COLO668 (cell line): ENCODE measurements at regions not wholly inside any gene's neighbourhood (a gene's known extent, or its start where the extent isn't known, plus 50 kb on each side); places are given as distances from the start of the nearest gene placed in this dataset.

Experiments used
- DNase-seq: peaks from one replicate; lab custom pipeline; 2025; ENCODE audit not compliant: unreplicated experiment; lab: John Stamatoyannopoulos, UW

DNA sequence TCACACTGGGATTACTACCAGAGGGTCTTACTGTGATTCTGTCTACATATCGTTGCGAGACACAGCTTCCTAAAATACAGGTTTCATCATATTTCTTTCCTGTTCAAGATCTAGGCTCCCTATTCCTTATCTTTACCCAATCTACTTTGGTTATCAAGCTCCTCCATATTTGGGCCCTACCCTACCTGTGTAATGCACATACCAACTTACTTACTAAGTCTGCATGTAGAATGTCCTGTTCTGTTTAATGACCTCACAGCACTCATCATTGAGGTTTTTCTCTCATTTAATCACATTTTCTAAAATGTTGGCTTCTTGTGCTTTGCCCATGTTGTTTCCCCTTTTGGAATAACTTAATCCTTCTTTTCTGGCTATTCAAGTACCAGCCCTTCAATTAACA, 551.1 kb downstream of the ZEB2 start:
- DNase-seq: no peak

GRCh38 chr2:143968360-143968759, 551.6 kb downstream of the ZEB2 start:
- DNase-seq: no peak

- DNase-seq: no peak
Measured at GRCh38 chr2:143965493-143966164, 554.3 kb downstream of the ZEB2 start.

DNA sequence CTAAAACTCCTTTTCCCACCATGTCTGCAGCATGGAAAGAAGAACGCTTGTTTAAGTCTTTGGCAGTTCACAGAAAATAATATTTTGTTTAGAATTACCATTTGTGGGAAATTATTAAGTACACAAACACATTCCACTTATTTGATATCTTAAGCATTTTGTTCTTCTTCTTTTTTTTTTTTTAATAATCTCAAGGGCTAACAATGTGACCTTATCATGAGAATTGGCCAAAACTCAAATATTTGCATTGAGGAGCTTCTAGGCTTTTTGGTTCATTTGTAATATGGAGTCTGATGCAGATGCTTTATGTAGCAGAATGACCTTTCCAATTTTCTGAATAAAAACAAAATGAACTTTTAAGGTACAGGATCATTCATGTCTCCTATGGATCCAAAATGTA, 555.0 kb downstream of the ZEB2 start:
- no peak for DNase-seq

GRCh38 chr2:143960177-143960576, 559.7 kb downstream of the ZEB2 start:
- DNase-seq: no peak

- no peak for DNase-seq
Measured at GRCh38 chr2:143957321-143957720, 562.6 kb downstream of the ZEB2 start.

DNA sequence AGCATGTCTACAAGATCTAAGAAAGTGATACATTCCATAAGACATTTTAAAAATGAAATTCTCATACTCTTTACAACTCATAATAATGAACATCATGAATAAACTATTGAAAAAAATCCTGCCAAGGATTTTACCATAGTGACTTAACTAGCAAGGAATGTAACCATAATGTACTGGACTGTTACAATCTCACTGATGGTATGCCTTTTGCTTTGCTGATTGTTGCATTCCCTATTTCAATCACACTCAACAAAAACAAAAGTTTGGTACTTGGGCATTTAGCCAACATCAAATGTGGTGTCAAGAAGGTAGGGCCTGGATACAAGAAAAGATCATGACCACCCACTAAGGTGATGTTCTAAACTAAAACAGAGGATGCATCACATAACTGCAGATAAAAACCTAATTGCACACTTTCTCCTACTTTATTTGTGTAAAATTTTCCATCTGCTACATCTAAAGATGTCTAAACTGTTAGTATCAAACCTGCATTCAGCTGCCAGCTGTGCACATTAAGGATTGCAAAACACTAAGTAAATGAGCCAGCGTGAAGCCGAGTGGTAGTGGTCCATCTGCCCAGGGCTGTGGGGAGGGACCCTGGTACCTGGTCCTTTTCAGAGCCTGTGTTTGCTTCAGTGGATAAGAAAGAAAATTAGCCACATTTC, 564.4 kb downstream of the ZEB2 start:
- no peak for DNase-seq

DNA sequence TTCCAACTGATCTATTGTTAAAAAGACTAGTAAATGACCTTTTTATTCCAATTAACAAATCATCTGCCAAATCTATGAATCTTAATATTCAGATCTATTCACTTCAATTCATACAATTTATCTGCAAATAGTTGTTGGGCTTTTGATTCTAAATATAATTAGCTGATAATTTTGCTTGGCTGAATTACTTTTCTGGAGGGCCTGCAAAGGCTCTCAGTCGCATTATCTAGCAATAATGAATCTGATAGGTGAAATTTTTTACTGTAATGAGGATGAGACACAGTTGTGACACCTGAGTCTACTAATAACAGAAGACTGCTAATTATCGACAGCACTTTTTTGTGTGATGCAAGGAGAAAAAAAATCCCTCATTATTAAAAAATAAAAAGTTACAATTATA, 565.1 kb downstream of the ZEB2 start:
- DNase-seq: no peak

GRCh38 chr2:143954186-143954585, 565.7 kb downstream of the ZEB2 start:
- no peak for DNase-seq

GRCh38 chr2:143953451-143954030, 566.4 kb downstream of the ZEB2 start:
- no peak for DNase-seq

DNA sequence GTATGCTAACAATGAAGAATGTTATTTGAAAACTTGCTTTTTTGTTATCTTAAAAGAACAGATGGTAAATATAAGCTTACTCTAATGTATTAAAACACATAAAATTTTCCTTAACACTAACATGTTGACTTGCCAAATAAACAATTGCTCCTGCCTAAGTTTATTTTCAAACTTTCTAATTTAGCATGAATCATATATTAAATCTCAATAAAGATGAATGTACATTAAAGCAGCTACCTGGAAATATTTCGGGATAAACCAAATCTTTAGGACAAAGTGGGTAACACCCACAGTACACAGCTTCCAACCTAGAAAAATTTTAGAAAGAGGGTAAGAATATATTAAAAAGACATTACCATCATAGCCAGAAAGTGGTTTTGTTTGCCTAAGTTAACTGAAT, 567.4 kb downstream of the ZEB2 start:
- no peak for DNase-seq

- no peak for DNase-seq
Measured at GRCh38 chr2:143950704-143951103, 569.2 kb downstream of the ZEB2 start.

- no peak for DNase-seq
Measured at GRCh38 chr2:143949121-143949848, 570.6 kb downstream of the ZEB2 start.

DNA sequence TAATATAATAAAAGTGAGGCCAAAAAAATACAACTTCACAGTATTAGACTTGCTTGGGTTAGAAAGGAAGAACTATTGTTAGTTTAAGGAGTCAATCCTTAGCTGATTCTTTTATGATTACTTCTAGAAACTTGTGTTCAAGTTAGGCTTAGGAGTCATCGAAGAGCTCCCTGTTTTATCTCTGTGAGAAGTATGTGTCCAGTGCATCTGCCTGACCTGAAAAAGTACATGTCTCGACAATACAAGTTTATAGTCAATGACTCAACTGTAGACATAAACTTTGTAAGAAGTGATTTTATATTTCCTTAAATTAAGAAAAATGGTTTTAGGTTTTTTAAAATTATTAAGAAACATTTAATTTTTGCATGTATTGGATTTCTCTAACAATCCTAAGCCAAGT, 571.2 kb downstream of the ZEB2 start:
- no peak for DNase-seq

DNA sequence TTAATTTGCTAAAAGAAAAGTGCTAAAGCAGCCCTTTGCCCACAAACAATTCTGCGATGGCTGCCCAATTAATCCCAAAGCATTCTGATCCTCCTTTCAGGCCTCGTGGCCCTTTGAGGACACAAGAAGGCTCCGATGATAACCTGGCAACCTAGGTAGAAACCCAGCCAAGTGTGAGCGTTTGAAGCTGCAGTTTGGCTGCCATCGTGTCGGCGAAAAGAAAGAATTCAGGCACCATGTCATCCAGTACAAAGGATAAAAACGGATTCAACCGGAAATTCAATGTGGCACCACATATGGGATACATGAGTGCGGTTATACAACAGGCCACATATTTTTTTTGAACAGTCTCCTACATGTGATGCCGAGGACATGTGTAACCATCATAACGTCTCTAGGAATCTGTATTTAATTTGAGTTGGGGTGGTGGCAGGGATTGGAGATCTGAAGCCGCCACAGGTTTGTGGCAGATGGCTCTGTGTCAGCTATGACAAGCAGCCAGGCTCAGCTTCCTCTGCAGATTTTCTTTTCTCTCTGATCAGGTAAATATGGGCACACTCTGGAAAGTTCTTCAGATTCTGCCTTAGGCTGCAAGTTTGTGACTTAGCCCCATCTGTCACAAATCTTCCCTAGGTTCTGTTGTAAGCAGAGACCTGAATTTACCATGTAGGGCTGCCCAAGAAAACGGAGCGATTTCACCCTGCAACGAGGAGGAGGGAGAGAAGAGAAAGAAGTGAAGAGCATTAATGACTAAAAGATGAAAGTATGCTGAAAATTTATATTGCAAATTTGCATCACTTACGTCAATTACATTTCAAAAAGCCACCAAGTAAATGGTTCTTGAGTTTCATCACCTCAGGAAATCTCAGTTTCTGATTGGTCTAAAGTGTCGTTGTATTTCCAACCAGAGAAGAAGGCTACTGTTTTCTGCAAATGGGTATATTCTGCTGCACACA, 573.2 kb downstream of the ZEB2 start:
- no peak for DNase-seq

DNA sequence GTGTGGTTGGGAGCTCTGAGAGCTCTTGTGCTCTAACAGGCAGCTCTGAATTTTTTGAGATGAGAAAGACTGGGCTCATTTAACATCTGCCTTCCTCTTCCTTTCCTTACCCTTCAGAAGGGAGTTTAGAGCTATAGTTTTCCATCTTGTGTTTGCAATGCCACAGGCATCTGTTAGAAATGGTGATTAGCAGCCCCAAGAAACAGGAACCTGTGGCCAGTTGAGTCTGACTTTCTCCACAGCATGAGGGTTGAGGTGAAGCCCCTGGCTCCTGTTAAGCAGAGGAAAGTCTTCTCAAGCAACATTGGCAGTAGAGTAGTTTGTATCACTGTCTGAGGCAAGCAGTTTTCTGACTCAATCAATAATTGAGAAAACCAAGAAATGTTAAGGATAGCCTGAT, 577.4 kb downstream of the ZEB2 start:
- no peak for DNase-seq

GRCh38 chr2:143940720-143941119, 579.2 kb downstream of the ZEB2 start:
- no peak for DNase-seq

DNA sequence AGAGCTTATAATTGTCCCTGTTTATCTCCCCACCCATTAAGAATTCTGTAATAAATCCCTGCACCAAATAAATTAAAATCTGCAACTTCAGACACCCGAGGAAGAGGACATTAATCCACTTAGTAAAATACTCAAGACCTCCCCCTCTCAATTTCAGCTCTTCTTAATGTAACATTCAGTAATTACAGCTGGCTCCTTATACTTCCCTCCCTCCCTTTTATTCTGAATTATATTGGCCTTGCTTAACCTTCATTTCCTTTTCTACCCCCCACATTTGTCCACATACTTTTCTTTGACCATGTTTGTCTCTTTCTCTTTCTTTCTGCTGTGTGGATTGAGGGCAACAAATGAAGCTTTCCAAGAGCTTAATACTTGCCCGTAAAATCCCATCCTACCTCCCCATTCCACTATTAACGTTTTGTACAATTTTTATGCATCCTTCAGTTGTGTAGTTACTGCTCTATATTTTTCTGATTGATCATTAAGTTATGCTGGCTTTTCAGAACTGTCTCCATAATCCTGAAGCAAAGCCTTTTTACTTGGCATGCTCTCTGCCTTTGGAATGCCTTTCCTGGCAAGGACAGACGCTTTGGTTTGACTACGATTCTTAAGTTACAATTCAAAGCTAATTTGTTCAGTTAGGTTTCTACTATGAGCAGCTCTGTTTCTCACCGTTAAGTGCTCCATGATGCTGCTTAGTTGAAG, 580.1 kb downstream of the ZEB2 start:
- DNase-seq: no peak

DNA sequence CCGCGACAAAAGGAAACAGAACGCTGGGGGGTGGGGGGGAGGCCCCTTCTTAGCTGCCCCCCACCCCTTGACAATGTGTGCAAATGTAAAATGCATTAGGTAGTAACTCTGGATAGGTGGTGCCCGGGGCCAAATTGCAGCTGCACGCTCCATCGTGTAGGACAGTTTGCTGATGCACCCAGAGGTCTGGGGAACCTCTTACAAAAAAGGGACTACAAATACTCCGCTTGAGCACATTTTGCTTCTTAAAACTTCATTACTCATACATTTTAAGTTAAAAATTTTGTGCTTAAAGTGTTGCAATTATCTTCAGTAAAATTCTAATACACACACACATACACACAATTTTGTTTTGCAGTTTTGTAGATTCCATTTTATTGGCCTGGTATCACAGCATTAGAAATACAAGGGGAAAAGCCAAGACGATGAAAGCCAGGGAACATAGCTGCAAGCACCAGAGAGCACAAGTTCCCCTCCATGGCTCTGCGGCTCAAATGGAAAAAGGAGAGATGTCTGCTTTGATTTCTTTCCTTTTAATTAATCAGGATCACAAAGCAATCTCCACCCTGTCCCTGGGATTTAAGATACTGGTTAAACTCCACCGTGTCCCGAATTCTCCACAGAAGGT, 582.1 kb downstream of the ZEB2 start:
- DNase-seq: peak; percentile 61
